Psoas muscle (tissue), 7 donors: ENCODE measurements at regions not wholly inside any gene's neighbourhood (a gene's known extent, or its start where the extent isn't known, plus 50 kb on each side); places are given as distances from the start of the nearest gene placed in this dataset.

Experiments used
- ATAC-seq, 4 donors: fragments of 200-7000 bp; cut with Tn5 transposase; one replicate each; pipeline ENCODE4 v1.9.1; 2020; ENCODE audit warnings: moderate library complexity in 3 of 4, mild to moderate bottlenecking in 2 of 4
- DNase-seq, 2 donors: peaks; one replicate each; pipeline ENCODE4 v3.0.0-alpha.2; 2020
- H3K27ac ChIP-seq: fragments of 200-600 bp; one replicate; pipeline ENCODE4 v1.8.0; 2022
- H3K27me3 ChIP-seq, 3 donors: fragments of 200-600 bp in 1 of 3; one replicate each; pipeline versions ENCODE4 v1.6.1 to v1.8.0; 2013 to 2022; ENCODE audit warnings: low read length in 2 of 3, mild to moderate bottlenecking in 2 of 3, moderate library complexity in 1 of 3; ENCODE audit not compliant: insufficient read depth in 3 of 3
- H3K36me3 ChIP-seq, 2 donors: fragments of 200-600 bp in 1 of 2; one replicate each; pipeline versions ENCODE4 v1.6.1 to v1.8.0; 2013 to 2022; ENCODE audit warnings: low read depth in 1 of 2, mild to moderate bottlenecking in 1 of 2, moderate library complexity in 1 of 2; ENCODE audit not compliant: insufficient read depth in 1 of 2
- H3K4me1 ChIP-seq: fragments of 200-600 bp; one replicate; pipeline ENCODE4 v1.8.0; 2022
- H3K4me3 ChIP-seq: fragments of 200-600 bp; one replicate; pipeline ENCODE4 v1.8.0; 2022; ENCODE audit warnings: mild to moderate bottlenecking
- H3K9me3 ChIP-seq: fragments of 200-600 bp; one replicate; pipeline ENCODE4 v1.8.0; 2022
- WGBS, 3 donors: extraction: QIAGEN DNeasy Blood & Tissue Kit; methylation state at CpG; one replicate each; pipeline versions ENCODE4 v1.1.6 to v1.1.7; 2013; 5-methylcytosine and 5-hydroxymethylcytosine counted together
- intact Hi-C, 2 donors: fragments of 100-400 bp; cut with DNase I; formaldehyde crosslinking; loops; one replicate each; pipeline versions ENCODE4 v1.11.0 to v1.14.2; 2022
- TF ChIP-seq, protein P1 (sequence below): fragments of 200-600 bp; IDR thresholded peaks from one replicate; pipeline ENCODE4 v1.8.0; 2022; ENCODE audit warnings: antibody characterized with exemption
- donor health status: healthy with polysubstance abuse.
- donor health status: DM: no; HTN: no; CAD: no; lungs with moderate emphysema.
- donor health status: Bipolar disorder and iron deficiency.
- donor health status: healthy.
- donor health status: DM: yes; HTN: yes; CAD: no.
- donor health status: DM: no; HTN: no; CAD: no.
- donor health status: DM: yes; HTN: yes; CAD: no.

DNA sequence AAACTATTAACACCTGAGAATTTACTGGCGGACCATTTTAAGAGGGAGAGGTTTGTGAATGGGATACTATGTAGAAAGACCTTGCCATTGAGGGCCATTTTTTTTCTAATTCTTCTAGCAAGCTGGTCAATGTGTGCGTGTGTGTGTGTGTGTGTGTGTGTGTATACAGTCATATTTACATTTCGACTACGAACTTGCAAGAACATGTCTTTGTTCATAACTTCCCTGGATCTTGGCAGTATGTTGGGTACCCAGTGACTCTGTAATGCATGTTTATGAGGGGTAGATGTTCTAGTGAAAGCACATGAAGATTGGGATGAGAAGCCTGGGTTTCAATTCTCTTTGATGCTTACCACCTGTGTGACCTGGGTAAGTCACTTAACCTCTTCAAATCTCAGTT lies 133.6 kb downstream of the UBE2E3 start:
- Histone ChIP-seq H3K4me3 (no peak overlapping the region), H3K9me3 (no peaks in the 10 kb centered on the region), H3K36me3 (no peaks in the 10 kb centered on the region), H3K4me1 (no peaks in the 10 kb centered on the region), H3K27ac (no peak overlapping the region), H3K27me3 (no peaks in the 10 kb centered on the region)
- TF ChIP-seq, protein P1, sequence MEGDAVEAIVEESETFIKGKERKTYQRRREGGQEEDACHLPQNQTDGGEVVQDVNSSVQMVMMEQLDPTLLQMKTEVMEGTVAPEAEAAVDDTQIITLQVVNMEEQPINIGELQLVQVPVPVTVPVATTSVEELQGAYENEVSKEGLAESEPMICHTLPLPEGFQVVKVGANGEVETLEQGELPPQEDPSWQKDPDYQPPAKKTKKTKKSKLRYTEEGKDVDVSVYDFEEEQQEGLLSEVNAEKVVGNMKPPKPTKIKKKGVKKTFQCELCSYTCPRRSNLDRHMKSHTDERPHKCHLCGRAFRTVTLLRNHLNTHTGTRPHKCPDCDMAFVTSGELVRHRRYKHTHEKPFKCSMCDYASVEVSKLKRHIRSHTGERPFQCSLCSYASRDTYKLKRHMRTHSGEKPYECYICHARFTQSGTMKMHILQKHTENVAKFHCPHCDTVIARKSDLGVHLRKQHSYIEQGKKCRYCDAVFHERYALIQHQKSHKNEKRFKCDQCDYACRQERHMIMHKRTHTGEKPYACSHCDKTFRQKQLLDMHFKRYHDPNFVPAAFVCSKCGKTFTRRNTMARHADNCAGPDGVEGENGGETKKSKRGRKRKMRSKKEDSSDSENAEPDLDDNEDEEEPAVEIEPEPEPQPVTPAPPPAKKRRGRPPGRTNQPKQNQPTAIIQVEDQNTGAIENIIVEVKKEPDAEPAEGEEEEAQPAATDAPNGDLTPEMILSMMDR: no peak
- ATAC-seq (no peak), DNase-seq (no peak)
- intact Hi-C loops: no loop called here
- 95 to 98% (median 95%) methylated on average over 4 of the region's 4 CpGs for WGBS, 3 donors

DNA sequence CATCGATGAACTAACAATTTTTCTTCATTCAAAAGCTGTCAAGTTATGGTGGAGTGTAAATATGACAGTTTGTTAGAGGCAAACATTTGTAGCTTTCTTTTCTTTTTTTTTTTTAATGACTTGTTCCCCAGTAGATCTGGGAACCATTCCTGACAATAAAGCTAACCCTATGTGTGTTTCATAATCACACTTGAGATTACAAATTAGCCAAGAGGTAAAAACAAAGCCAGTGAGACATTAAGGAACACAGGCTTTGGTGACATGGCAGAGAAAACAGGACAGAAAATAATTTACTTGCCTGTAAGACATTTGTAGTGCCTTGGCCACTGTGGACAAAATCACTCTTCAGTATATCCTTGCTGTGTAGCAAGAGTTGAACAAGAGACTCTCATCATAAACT lies 135.9 kb downstream of the UBE2E3 start:
- H3K4me1 ChIP-seq: no peaks in the 10 kb centered on the region
- ATAC-seq: no peak
- no peak for DNase-seq
- no peak overlapping the region for H3K27ac ChIP-seq
- H3K36me3 ChIP-seq: no peaks in the 10 kb centered on the region
- TF ChIP-seq, protein P1: no peak
- WGBS, 3 donors: 86 to 98% (median 92%) methylated on average over 1 of the region's 1 CpG
- H3K9me3 ChIP-seq: no peaks in the 10 kb centered on the region
- intact Hi-C loops: no loop called here
- H3K4me3 ChIP-seq: no peak overlapping the region
- H3K27me3 ChIP-seq: no peaks in the 10 kb centered on the region

DNA sequence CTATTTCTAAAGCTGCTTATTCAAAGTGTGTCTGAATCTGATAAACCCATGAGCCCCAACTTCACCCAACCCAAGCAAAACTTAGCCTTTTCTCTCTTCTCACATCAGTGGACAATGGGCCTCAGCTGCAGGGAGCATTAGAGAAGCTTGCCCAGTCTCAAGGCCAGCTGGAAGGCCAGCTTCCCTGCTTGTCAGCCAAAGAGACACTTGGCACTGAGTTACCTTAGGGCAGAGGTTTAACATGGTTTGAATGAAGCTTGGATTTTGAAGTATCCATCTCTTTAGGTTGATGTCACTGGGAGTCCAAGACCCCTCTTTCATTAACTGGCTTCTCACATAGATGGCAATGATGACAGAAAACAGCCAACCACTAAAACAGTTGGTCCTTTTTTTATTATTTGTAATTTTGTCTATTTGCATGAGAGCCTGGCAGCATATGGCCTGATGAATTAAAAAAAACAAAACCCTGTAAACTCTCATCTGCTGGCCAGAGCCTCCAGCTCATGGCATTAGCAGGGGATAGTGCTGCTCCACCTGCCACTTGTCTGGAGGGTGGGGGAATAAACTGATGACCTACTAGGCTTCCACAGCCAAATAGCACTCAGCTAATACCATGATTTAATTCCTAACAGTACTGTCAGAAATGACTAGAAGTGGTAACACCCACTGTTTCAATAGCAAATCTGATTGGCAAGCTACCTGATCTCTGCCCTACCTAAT lies 137.0 kb downstream of the UBE2E3 start:
- Histone ChIP-seq H3K27ac (no peak overlapping the region), H3K27me3 (no peaks in the 10 kb centered on the region), H3K4me1 (no peaks in the 10 kb centered on the region), H3K9me3 (no peaks in the 10 kb centered on the region), H3K36me3 (no peaks in the 10 kb centered on the region), H3K4me3 (no peak overlapping the region)
- no peak for DNase-seq
- TF ChIP-seq, protein P1: no peak
- intact Hi-C loops: no loop called here
- ATAC-seq: no peak

DNA sequence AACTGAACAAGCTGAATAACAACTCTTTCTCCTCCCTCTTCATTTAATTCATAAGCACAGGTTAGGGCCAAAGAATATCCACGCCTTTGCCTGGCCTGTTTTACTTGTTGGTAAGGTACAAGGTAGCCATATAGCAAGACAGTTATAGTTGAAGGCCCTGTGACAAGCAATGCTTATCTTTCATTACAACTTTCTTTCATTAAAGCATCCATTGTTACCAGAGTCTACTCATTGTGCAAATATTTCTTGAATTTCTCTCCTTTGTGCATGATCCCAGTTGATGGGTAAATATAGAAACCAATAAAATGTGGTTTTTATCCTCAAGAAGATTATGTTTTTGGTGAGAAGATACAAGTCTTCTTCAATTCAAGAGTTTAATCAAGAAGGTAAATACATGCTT lies 140.2 kb downstream of the UBE2E3 start:
- 92 to 100% (median 96%) methylated on average over 1 of the region's 1 CpG for WGBS, 3 donors
- DNase-seq (no peak), ATAC-seq (no peak)
- Histone ChIP-seq H3K27ac (no peak overlapping the region), H3K36me3 (no peaks in the 10 kb centered on the region), H3K27me3 (no peaks in the 10 kb centered on the region), H3K9me3 (no peaks in the 10 kb centered on the region), H3K4me1 (no peaks in the 10 kb centered on the region), H3K4me3 (no peak overlapping the region)
- intact Hi-C loops: no loop called here
- TF ChIP-seq, protein P1: no peak

DNA sequence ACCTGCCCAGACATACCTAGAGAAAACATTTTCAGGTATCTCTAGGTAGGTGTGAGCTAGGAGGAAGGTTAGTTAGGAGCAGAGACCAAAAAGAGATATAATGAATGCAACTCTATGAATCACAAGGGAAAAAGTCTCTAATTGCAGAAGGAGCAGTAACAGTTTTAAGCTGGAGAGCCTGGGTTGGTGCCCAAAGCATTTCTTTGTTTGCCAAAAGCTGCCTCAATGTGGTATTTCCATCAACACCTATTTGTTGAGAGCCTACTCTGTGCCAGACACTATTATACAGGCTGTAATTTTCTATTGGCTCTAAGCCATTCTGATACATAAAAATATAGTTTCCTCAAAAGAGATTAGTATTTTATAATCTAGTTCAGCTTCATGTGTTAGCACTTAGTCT lies 141.6 kb downstream of the UBE2E3 start:
- intact Hi-C loops: no loop called here

More for the DNA sequence above, 141.6 kb downstream of the UBE2E3 start:
- no peaks in the 10 kb centered on the region for H3K4me1 ChIP-seq
- TF ChIP-seq, protein P1: no peak
- no peaks in the 10 kb centered on the region for H3K36me3 ChIP-seq
- no peak overlapping the region for H3K27ac ChIP-seq
- no peak for ATAC-seq
- H3K4me3 ChIP-seq: no peak overlapping the region
- no peak for DNase-seq
- H3K27me3 ChIP-seq: no peaks in the 10 kb centered on the region
- H3K9me3 ChIP-seq: no peaks in the 10 kb centered on the region
